ENCODE measurements at regions not wholly inside any gene's neighbourhood (a gene's known extent, or its start where the extent isn't known, plus 50 kb on each side); places are given as distances from the start of the nearest gene placed in this dataset.
"Not testable (repeated sequence)": the region's sequence is repeated elsewhere in the genome, so short reads cannot be mapped to it uniquely, and the experiment has no call there.

GRCh38 chr3:107942244-107942643, 148.6 kb downstream of the CD47 start:
- DNase-seq (ENCODE audit: low read depth in 2 of 2) = peak in 1 of 2 donors; percentile 3

DNA sequence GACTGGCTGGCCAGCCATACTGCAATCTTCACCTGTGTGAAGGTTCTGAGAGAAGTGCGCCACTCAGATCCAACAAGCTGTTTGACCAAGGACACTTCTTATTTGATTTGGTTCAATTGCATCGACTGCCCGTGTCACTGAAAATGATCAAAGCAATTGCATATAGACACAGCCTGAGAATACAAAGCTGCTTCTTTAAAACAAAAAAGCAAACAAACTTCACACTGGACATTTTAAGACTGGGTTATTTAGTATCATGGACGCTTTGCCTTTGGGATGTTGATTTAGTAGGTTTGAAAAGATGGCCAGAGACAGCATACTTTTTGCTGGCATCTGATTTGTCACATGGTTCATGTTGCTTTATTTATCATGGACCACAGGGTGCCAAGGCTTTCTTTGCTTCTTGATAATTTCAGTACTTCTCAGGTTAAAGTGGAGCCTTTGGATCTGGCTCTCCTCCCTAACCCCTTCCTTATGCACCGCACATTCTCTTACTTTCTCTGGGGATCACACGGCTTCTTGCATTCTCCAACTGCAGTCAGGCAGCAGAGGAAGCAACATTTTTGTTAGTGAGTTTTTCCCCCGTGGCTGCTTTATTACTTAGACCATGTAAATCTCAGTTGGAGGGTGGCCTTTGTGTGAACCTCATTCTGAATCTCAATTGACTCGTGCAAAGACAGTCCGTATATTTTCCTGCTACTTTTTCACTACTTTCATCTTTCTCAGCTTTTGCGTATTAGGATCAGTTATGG, 151.0 kb downstream of the CD47 start:
- DNase-seq (ENCODE audit: low read depth in 2 of 2) = no peak

GRCh38 chr3:107938143-107938542, 152.7 kb downstream of the CD47 start:
- no peak for DNase-seq (ENCODE audit: low read depth in 2 of 2)

GRCh38 chr3:107934808-107935207, 156.0 kb downstream of the CD47 start:
- no peak for DNase-seq (ENCODE audit: low read depth in 2 of 2)

- DNase-seq (ENCODE audit: low read depth in 2 of 2) = no peak
These were observed 157.4 kb downstream of the CD47 start for GRCh38 chr3:107933450-107933849.

DNA sequence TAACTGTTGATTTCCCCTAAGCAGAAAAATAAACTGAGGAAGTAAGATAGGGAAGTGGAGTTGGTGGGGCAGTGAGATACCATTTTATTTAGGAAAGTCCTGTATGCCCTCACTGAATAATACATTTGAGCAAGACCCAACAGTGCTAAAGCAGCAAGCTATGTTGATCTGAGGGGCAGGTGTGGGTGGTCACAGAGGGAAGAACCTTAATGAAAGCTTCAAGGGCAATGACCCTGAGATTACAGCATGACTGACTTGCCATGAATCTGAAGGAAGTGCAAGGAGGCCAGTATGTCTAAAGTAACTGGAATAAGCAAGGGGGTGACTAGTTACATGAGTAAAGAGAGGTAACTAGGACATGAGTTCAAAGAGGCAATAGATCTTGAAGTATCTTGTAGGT, 159.5 kb downstream of the CD47 start:
- no peak for DNase-seq (ENCODE audit: low read depth in 2 of 2)

GRCh38 chr3:107929088-107929487, 161.7 kb downstream of the CD47 start:
- no peak for DNase-seq (ENCODE audit: low read depth in 2 of 2)

GRCh38 chr3:107928084-107928445, 162.8 kb downstream of the CD47 start:
- DNase-seq (ENCODE audit: low read depth in 2 of 2) = no peak

- DNase-seq (ENCODE audit: low read depth in 2 of 2) = peak; percentile 52 to 59
These were observed 163.3 kb downstream of the CD47 start for GRCh38 chr3:107927361-107928083.

DNA sequence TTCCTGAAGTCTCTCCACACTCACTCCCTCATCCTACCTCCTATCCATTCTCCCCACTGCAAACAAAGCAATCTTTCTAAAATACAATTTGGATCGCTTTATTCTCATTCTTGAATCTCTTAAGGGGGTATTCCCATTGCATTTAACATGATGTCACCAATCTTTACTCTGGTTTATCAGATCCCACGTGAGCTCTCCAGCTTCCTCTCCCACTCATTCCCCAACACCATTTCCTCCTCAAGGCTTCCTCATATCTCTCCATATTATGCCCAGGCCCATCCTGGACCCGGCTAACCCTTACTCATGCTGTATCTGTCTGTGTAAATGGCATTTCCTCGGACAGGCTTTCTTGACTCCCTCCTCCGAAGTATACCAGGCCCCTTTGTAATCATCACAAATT, 165.0 kb downstream of the CD47 start:
- no peak for DNase-seq (ENCODE audit: low read depth in 2 of 2)

- DNase-seq (ENCODE audit: low read depth in 2 of 2) = no peak
These were observed 169.8 kb downstream of the CD47 start for GRCh38 chr3:107921038-107921437.

GRCh38 chr3:107920538-107920937, 170.3 kb downstream of the CD47 start:
- DNase-seq (ENCODE audit: low read depth in 2 of 2) = no peak

GRCh38 chr3:107919239-107919638, 171.6 kb downstream of the CD47 start:
- DNase-seq (ENCODE audit: low read depth in 2 of 2) = no peak

DNA sequence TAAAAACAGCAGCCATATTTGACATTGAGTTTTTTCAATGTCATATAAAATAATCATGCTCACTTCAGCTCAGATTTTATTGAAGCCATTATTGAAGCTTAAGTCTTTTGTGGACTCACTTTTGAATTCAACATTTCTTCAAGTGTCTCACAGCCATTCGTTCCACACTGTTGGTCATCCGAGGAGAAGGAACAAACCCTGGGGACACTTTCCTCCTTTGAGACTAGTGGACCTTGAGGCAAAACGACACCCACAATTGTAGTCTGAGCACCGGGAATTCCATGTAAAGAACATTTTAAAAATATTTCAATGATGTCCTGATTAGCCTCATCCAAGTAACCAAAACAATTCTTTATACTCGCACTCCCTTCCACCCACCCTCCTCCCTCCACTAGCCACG, 174.7 kb downstream of the CD47 start:
- no peak for DNase-seq (ENCODE audit: low read depth in 2 of 2)

DNA sequence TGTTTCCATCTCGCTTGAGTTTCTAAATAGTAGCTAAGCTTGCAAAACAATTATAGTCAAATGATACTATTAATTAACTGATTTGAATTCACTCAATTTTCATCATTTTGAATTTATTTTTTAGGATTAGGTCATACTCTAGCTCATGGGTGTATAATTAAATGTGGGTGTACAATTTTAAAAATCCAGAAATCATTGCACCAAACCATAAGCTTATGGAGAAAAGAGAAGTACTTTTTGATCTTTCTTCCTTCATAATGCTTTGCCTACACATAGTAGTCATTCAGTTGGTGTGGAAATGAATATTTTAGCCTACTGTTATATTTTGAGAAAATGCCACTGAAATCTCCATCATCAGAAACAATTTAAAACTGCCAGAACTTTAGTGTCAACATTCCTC, 175.1 kb downstream of the CD47 start:
- DNase-seq (ENCODE audit: low read depth in 2 of 2) = no peak

DNA sequence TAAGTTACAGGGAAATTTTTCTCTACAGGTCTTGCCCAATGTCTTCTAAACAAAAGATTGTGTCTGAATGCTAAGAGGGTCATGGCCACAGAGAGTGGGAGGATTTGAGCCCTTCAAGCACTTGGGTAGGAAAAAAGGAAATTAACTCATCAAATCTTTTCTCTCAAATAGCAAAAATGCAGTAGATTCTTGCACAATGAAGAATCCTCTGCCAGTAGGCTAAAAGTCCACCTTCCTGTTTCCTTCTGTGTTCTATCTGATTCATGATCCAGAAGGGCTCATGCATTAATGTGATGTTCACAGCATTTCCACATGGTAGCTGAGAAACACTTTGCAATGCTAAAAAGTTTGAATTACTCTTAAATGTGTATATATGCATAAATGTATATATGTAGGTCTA, 177.1 kb downstream of the CD47 start:
- DNase-seq (ENCODE audit: low read depth in 2 of 2) = no peak

- no peak for DNase-seq (ENCODE audit: low read depth in 2 of 2)
These were observed 179.4 kb downstream of the CD47 start for GRCh38 chr3:107911337-107912000.

DNA sequence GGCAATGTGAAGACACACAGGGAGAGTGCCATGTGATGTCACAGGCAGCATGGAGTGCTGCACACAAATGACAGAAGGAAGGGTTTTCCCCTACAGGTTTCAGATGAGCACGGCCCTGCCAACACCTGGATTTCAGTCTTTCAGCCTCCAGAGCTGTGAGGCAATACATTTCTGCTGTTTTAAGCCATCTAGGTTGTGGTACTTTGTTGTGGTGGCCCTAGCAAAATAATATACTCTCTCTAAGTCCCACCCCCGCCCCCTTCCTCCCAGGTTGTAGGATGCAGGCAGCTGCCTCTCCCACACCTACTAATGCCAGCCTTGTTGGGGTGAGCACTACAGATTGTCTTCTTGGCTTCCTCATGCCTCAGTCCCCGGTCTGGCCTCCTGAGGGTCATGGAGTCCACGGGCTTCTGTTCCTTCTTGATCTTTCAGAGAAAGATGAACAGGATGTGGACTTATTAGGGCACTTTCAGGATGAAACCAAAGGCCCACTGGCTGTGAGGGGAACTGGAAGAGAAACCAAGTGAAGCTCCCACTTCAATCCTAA, 180.0 kb downstream of the CD47 start:
- DNase-seq (ENCODE audit: low read depth in 2 of 2) = peak in 1 of 2 donors; percentile 3

- not testable (repeated sequence) for DNase-seq (ENCODE audit: low read depth in 2 of 2)
These were observed 181.2 kb downstream of the CD47 start for GRCh38 chr3:107909583-107909982.

- no peak for DNase-seq (ENCODE audit: low read depth in 2 of 2)
These were observed 182.8 kb downstream of the CD47 start for GRCh38 chr3:107907996-107908395.

GRCh38 chr3:107904536-107905066, 186.2 kb downstream of the CD47 start:
- DNase-seq (ENCODE audit: low read depth in 2 of 2) = no peak

DNA sequence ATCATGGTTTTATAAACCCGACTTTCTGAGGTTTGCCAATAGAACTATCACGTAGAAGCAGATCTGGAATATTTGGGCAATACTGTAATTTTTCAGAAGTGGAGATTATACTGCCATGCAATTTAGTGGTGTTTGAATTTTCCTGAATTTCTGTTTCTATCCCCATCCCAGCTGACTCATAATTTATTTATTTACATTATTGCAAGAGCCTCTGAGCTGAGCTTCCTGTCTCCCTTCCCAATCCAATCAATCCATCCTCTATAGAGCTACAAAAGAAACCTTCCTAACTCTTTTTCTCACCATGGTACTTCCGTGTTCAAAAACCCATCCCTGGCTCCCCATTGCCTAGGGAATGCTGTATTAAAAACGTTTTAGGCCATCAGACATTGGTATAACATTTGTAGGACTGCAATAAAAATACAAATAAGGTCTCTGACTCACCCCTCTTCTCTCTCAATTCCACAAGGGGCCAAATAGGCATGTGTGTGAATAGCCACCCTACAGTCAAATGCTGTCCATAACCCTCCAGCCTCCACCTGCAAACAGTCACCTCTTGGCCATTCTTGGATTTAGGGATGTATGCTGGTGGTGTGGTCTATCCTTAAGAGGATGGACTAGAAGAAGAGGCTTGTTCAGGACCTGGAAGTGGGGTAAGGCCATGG, 190.7 kb downstream of the CD47 start:
- DNase-seq (ENCODE audit: low read depth in 2 of 2) = no peak
